Thymus (tissue), 11 donors: ENCODE measurements at regions not wholly inside any gene's neighbourhood (a gene's known extent, or its start where the extent isn't known, plus 50 kb on each side); places are given as distances from the start of the nearest gene placed in this dataset.

Experiments used
- DNase-seq, 9 donors: peaks; one replicate each; pipeline ENCODE4 v3.0.0-alpha.2; 2013; ENCODE audit warnings: low spot score in 9 of 9, low read depth in 6 of 9, missing footprints in 1 of 9
- H3K27ac ChIP-seq, 2 donors: one replicate each; pipeline ENCODE4 v1.5.1; 2013; ENCODE audit warnings: control low read depth in 1 of 2, low read depth in 1 of 2, low read length in 1 of 2, mild to moderate bottlenecking in 1 of 2, moderate library complexity in 1 of 2
- H3K27me3 ChIP-seq, 2 donors: one replicate each; pipeline ENCODE4 v1.5.1; 2013; ENCODE audit warnings: low read length in 1 of 2; ENCODE audit not compliant: control insufficient read depth in 2 of 2, insufficient read depth in 1 of 2
- H3K36me3 ChIP-seq, 2 donors: one replicate each; pipeline ENCODE4 v1.5.1; 2013; ENCODE audit warnings: low read length in 1 of 2, mild to moderate bottlenecking in 1 of 2, moderate library complexity in 1 of 2; ENCODE audit not compliant: control insufficient read depth in 2 of 2, insufficient read depth in 2 of 2
- H3K4me1 ChIP-seq, 2 donors: one replicate each; pipeline ENCODE4 v1.5.1; 2013; ENCODE audit warnings: low read length in 2 of 2; ENCODE audit not compliant: control insufficient read depth in 2 of 2, insufficient read depth in 2 of 2
- H3K4me3 ChIP-seq, 2 donors: one replicate each; pipeline ENCODE4 v1.5.1; 2013; ENCODE audit warnings: low read length in 2 of 2, control low read depth in 1 of 2, mild to moderate bottlenecking in 1 of 2
- H3K9me3 ChIP-seq, 2 donors: one replicate each; pipeline ENCODE4 v1.5.1; 2013; ENCODE audit warnings: low read length in 1 of 2, mild to moderate bottlenecking in 1 of 2; ENCODE audit not compliant: control insufficient read depth in 2 of 2, insufficient read depth in 1 of 2
- WGBS: extraction: QIAGEN DNeasy Blood & Tissue Kit; methylation state at CpG from one replicate; pipeline ENCODE4 v1.1.7; 2013; 5-methylcytosine and 5-hydroxymethylcytosine counted together
- donor health status: healthy.

- no peak for DNase-seq
- 80% methylated on average over 3 of the region's 3 CpGs for WGBS
- Histone ChIP-seq H3K27ac (no peak overlapping the region), H3K4me1 (no peaks in the 10 kb centered on the region), H3K4me3 (no peak overlapping the region), H3K27me3 (no peaks in the 10 kb centered on the region), H3K9me3 (peaks cover 0 to 3% of the 10 kb centered on the region in 2 donors), H3K36me3 (no peaks in the 10 kb centered on the region)
Measured at GRCh38 chr13:38566519-38566918, 120.4 kb upstream of the FREM2 start.

- H3K9me3 ChIP-seq, result peaks cover 0 to 3% of the 10 kb centered on the region in 2 donors
- no peaks in the 10 kb centered on the region for H3K36me3 ChIP-seq
- WGBS, result 87% methylated on average over 1 of the region's 1 CpG
- no peak overlapping the region for H3K4me3 ChIP-seq
- H3K27ac ChIP-seq, result no peak overlapping the region
- no peaks in the 10 kb centered on the region for H3K27me3 ChIP-seq
- DNase-seq, result no peak
- H3K4me1 ChIP-seq, result no peaks in the 10 kb centered on the region
Measured at GRCh38 chr13:38570706-38571105, 116.2 kb upstream of the FREM2 start.

- Histone ChIP-seq H3K27me3 (no peaks in the 10 kb centered on the region), H3K4me1 (no peaks in the 10 kb centered on the region), H3K36me3 (no peaks in the 10 kb centered on the region), H3K4me3 (no peak overlapping the region), H3K9me3 (no peaks in the 10 kb centered on the region), H3K27ac (no peak overlapping the region)
- DNase-seq, result no peak
- 67% methylated on average over 2 of the region's 2 CpGs for WGBS
Measured at GRCh38 chr13:38575427-38575826, 111.5 kb upstream of the FREM2 start.

- no peaks in the 10 kb centered on the region for H3K9me3 ChIP-seq
- 77% methylated on average over 3 of the region's 3 CpGs for WGBS
- H3K27ac ChIP-seq, result no peak overlapping the region
- no peaks in the 10 kb centered on the region for H3K4me1 ChIP-seq
- H3K27me3 ChIP-seq, result no peaks in the 10 kb centered on the region
- H3K36me3 ChIP-seq, result no peaks in the 10 kb centered on the region
- H3K4me3 ChIP-seq, result no peak overlapping the region
- DNase-seq, result no peak
Measured at GRCh38 chr13:38577048-38577447, 109.8 kb upstream of the FREM2 start.

GRCh38 chr13:38582133-38582532, 104.7 kb upstream of the FREM2 start:
- H3K9me3 ChIP-seq, result no peaks in the 10 kb centered on the region

GRCh38 chr13:38590230-38590629, 96.6 kb upstream of the FREM2 start:
- Histone ChIP-seq H3K27me3 (no peaks in the 10 kb centered on the region), H3K36me3 (no peaks in the 10 kb centered on the region), H3K4me1 (no peaks in the 10 kb centered on the region), H3K9me3 (no peaks in the 10 kb centered on the region), H3K27ac (no peak overlapping the region), H3K4me3 (no peak overlapping the region)
- no peak for DNase-seq
- 65% methylated on average over 2 of the region's 2 CpGs for WGBS

More at GRCh38 chr13:38582133-38582532, 104.7 kb upstream of the FREM2 start:
- Histone ChIP-seq H3K36me3 (no peaks in the 10 kb centered on the region), H3K4me3 (no peak overlapping the region), H3K27me3 (no peaks in the 10 kb centered on the region), H3K27ac (no peak overlapping the region), H3K4me1 (no peaks in the 10 kb centered on the region)
- DNase-seq, result peak in 4 of 9 donors; percentile 3 to 28 (median 10)
- 37% methylated on average over 2 of the region's 2 CpGs for WGBS

- peak in 1 of 9 donors; percentile 9 for DNase-seq
- Histone ChIP-seq H3K27ac (no peak overlapping the region), H3K9me3 (no peaks in the 10 kb centered on the region), H3K4me3 (no peak overlapping the region), H3K27me3 (no peaks in the 10 kb centered on the region), H3K36me3 (no peaks in the 10 kb centered on the region), H3K4me1 (no peaks in the 10 kb centered on the region)
- 87% methylated on average over 6 of the region's 6 CpGs for WGBS
Measured at GRCh38 chr13:38590796-38591507, 95.9 kb upstream of the FREM2 start.

GRCh38 chr13:38602266-38602665, 84.6 kb upstream of the FREM2 start:
- Histone ChIP-seq H3K27me3 (no peaks in the 10 kb centered on the region), H3K4me3 (no peak overlapping the region), H3K27ac (peak overlapping the region in 1 of 2 donors; percentile 32), H3K4me1 (no peaks in the 10 kb centered on the region), H3K36me3 (no peaks in the 10 kb centered on the region), H3K9me3 (no peaks in the 10 kb centered on the region)
- 88% methylated on average over 6 of the region's 6 CpGs for WGBS
- no peak for DNase-seq

GRCh38 chr13:38606699-38607535, 80.0 kb upstream of the FREM2 start:
- WGBS, result 90% methylated on average over 6 of the region's 6 CpGs
- H3K9me3 ChIP-seq, result no peaks in the 10 kb centered on the region
- no peaks in the 10 kb centered on the region for H3K27me3 ChIP-seq
- H3K27ac ChIP-seq, result no peak overlapping the region
- H3K4me1 ChIP-seq, result no peaks in the 10 kb centered on the region
- no peaks in the 10 kb centered on the region for H3K36me3 ChIP-seq
- DNase-seq, result no peak
- no peak overlapping the region for H3K4me3 ChIP-seq
